ENCODE measurements at regions not wholly inside any gene's neighbourhood (a gene's known extent, or its start where the extent isn't known, plus 50 kb on each side); places are given as distances from the start of the nearest gene placed in this dataset.

DNA sequence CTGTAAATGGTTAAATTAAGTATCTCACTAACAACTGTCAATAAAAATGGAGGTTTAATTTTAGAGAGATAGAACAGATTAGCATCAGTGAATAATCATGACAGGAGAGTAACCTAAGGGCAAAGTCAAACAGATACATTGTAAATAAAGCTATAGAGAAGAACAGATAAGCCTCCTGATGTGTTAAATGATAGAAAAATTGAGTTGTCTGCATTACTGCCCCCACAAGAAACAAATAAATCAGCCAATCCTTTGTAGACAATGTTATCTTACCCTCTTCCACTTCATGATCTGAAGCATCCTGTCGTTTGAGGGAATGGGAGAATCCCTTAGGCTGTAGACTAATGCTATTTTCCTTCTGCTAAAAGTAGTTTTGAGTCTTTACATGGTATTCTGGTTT lies 147.8 kb downstream of the PCDH18 start:
- no peak overlapping the region for H3K4me3 ChIP-seq (replicated peaks; ENCODE audit: low read depth, low read length)
- DNase-seq (ENCODE audit: low read depth): no peak
- TF ChIP-seq, protein P1, sequence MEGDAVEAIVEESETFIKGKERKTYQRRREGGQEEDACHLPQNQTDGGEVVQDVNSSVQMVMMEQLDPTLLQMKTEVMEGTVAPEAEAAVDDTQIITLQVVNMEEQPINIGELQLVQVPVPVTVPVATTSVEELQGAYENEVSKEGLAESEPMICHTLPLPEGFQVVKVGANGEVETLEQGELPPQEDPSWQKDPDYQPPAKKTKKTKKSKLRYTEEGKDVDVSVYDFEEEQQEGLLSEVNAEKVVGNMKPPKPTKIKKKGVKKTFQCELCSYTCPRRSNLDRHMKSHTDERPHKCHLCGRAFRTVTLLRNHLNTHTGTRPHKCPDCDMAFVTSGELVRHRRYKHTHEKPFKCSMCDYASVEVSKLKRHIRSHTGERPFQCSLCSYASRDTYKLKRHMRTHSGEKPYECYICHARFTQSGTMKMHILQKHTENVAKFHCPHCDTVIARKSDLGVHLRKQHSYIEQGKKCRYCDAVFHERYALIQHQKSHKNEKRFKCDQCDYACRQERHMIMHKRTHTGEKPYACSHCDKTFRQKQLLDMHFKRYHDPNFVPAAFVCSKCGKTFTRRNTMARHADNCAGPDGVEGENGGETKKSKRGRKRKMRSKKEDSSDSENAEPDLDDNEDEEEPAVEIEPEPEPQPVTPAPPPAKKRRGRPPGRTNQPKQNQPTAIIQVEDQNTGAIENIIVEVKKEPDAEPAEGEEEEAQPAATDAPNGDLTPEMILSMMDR (IDR thresholded peaks at IDR 0.05; ENCODE audit: low read length, missing control alignments): no peak

DNA sequence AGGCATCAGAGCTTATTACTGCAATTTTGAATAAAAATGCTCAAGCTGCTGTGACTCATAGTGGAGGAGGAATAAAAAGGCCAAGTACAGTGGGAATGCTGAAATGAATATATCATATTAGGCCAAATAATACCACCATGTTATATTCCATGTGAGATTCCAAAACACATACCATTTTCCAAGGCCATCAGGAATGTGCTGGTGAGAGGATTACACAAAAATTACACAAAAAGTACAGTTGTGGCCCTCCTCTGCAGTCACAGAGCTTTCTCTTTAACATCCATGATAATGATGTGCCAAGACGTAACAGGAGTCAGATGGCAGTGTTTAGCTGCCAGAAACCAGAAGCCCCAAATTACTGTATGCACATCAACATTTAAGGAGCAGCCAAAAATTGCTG lies 153.5 kb downstream of the PCDH18 start:
- TF ChIP-seq, protein P1 (IDR thresholded peaks at IDR 0.05; ENCODE audit: low read length, missing control alignments): no peak
- H3K4me3 ChIP-seq (replicated peaks; ENCODE audit: low read depth, low read length): no peak overlapping the region
- no peak for DNase-seq (ENCODE audit: low read depth)

DNA sequence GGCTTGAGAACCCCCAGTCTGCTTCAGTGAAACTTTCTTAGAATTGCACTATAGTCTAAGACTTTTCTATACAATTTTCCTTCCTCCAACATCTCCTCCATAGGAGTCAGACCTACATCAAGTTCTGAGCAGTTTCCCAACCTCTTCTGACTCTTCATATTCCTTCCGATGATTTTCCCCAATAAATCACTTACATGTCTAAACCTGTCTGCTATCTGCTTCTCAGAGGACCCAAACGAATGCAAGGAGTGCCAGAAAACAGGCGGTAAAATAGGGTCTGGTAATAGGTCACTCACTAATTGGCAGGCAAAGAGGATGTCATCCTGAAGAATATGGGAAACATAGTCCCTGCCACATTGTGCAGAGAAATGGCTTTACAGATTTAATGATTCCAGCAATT lies 153.9 kb downstream of the PCDH18 start:
- TF ChIP-seq, protein P1 (IDR thresholded peaks at IDR 0.05; ENCODE audit: low read length, missing control alignments): no peak
- H3K4me3 ChIP-seq (replicated peaks; ENCODE audit: low read depth, low read length): no peak overlapping the region
- no peak for DNase-seq (ENCODE audit: low read depth)

DNA sequence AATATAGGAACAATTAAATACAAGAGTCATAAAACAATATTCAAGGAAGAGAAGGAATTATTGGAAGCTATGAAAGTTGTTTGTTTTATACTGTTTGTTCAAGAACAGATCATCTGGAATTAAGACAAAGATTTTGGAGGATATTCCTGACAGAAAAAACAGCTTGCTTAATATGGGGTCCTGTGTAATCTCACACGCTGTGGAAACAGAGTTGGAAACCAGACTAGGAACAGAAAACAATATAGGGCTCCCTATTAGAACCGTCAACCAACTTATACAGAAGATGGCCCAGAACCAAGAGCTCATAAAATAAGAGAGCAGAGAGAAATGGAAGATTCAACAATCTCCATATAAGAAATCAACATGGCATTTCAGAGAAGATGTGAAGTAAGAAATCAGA lies 156.0 kb downstream of the PCDH18 start:
- no peak for DNase-seq (ENCODE audit: low read depth)
- H3K4me3 ChIP-seq (replicated peaks; ENCODE audit: low read depth, low read length): no peak overlapping the region
- TF ChIP-seq, protein P1 (IDR thresholded peaks at IDR 0.05; ENCODE audit: low read length, missing control alignments): no peak

DNA sequence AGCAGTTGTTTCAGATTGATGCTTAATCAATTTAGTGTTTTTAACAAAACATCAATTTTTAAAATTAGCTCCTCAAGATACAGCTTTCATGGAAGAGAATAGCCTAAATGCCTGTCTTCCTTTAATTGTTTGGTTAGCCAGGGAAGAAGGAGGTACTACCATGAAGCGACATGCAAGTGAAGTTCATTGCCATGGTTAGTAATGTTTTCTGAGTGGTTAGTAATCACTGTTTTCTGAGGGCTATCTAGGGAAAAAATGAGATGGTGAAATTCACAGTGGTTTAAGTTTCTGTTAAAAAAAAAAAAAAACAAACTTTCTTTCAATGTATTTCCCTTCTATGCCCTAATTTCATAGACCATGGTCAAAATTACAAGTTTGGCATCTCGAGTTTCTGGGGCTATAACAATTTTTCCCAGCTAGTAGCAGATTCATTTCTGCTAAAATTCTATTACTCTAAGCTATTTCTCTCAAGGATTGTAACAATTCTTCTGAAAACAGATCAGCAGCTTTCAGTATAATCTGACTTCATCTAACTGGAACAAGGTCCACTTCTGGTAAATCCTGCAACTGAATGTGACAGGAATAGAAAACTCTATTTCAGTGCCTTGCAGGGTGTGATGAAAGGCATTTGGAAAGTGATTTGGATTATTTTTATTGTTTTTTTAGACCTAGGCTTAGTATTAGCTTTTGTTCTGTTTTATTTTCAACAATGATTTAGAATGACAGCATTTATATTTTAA lies 157.0 kb downstream of the PCDH18 start:
- no peak for DNase-seq (ENCODE audit: low read depth)
- H3K4me3 ChIP-seq (replicated peaks; ENCODE audit: low read depth, low read length): no peak overlapping the region
- TF ChIP-seq, protein P1 (IDR thresholded peaks at IDR 0.05; ENCODE audit: low read length, missing control alignments): no peak

DNA sequence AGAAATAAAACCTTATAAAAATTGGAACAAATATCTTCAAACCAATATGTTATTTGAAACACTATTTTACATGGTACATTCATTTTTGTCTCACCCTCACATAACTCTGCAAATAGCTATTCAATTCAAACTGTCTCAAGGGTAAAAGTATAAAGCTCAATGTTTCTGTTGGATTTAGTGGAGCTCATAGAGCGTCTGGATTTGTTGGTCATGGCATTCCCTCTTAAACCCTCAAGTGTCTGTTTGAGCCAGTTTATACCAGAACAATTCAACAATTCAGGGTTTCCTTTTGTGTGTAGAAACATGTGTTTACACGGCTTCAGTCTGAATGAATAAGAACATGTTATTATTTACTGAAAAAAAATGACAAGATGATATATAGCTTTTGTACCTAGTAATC lies 161.6 kb downstream of the PCDH18 start:
- TF ChIP-seq, protein P1 (IDR thresholded peaks at IDR 0.05; ENCODE audit: low read length, missing control alignments): no peak
- DNase-seq (ENCODE audit: low read depth): no peak

DNA sequence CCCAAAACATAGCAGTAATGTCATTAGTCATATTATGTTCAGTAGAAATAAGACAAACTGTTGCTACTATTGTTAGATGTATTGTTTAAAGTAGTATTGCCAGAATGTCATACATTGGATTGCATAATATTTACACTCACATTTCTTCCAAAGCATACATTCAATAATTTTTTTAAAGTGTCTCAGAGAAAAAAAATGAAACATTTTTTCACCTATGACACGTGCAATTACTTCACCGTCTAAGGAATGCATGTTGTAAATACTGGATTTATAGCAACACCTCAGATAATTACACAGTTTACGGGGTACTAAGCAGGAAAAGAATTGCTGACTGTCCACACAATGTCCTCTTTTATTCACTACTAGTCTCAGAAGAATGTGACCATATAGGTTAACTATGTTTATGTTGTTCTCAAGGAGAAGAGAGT lies 162.1 kb downstream of the PCDH18 start:
- peak; percentile 65 for DNase-seq (ENCODE audit: low read depth)
- H3K4me3 ChIP-seq (replicated peaks; ENCODE audit: low read depth, low read length): no peak overlapping the region
- TF ChIP-seq, protein P1 (IDR thresholded peaks at IDR 0.05; ENCODE audit: low read length, missing control alignments): no peak

More for the DNA sequence above, 161.6 kb downstream of the PCDH18 start:
- no peak overlapping the region for H3K4me3 ChIP-seq (replicated peaks; ENCODE audit: low read depth, low read length)

Measured in fibroblast of pulmonary artery (primary cell).